ENCODE measurements at regions not wholly inside any gene's neighbourhood (a gene's known extent, or its start where the extent isn't known, plus 50 kb on each side); places are given as distances from the start of the nearest gene placed in this dataset.

DNA sequence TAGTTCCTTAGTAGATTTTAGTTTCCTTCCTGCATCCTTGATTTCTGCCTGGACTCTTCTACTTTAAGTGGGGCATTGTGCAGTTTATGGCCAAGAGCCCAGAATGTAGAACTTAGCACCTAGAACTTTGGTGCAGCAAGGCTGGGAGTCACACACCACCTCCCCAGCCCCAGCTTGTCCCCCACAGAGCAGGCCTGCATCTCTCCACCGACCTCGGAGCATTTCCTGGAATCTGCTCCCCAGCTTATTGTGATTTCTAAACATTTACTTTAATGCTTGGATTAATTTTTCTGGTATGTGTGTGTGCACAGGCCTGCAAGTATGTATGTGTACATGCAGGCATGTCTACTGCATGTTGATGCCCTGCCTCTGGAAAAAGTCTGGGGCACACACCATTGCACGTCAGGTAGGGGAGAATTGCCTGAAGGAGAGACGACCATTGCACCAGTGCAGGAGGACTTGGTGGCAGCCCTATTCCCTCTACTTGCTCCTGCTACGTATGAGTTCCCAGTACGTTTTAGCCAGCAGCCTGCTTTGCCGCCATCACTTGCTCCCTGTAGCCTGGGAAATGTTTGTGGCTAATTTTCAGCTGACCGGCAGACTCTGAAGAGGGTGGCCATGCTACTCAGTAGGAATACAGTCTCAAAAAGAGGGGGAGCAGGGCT is 419.9 kb upstream of the HS6ST1 start:
- no peak for DNase-seq

GRCh38 chr2:128742467-128742866 is 423.8 kb upstream of the HS6ST1 start:
- DNase-seq: no peak

GRCh38 chr2:128745946-128746345 is 427.3 kb upstream of the HS6ST1 start:
- DNase-seq: no peak

- no peak for DNase-seq
Measured at GRCh38 chr2:128746356-128746755, 427.7 kb upstream of the HS6ST1 start.

GRCh38 chr2:128748336-128748735 is 429.7 kb upstream of the HS6ST1 start:
- no peak for DNase-seq

GRCh38 chr2:128748835-128749605 is 430.4 kb upstream of the HS6ST1 start:
- no peak for DNase-seq

GRCh38 chr2:128750328-128751165 is 431.9 kb upstream of the HS6ST1 start:
- no peak for DNase-seq

GRCh38 chr2:128751746-128752145 is 433.1 kb upstream of the HS6ST1 start:
- DNase-seq: no peak

DNA sequence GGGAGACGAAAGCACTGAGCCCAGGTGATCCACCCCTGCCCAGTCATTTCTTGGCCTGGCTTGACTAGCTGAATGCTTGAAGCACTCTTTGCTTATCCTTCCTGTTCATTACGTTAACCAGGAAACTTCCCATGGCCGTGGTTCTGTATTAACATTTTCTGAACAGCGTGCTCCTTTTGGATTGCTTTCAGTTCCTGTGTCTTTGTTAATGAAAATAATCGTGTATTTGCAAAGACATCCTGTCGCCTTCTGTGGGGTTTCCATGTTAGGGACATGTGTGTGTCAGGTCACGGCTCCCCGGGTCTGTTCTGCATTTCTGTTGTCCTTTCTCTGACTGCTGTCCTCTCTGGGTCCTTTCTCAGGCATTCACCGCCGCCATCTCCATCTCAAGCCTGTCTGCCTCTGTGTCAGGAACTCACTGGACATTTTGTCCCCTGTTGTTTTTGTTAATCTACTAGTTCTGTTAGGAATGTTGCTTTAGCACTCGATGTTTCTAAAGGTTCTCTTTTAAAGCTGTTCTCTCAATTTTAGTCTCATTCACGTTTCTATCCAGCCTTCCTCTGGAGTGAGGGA is 434.1 kb upstream of the HS6ST1 start:
- DNase-seq: no peak

- no peak for DNase-seq
Measured at GRCh38 chr2:128753321-128753720, 434.7 kb upstream of the HS6ST1 start.

DNA sequence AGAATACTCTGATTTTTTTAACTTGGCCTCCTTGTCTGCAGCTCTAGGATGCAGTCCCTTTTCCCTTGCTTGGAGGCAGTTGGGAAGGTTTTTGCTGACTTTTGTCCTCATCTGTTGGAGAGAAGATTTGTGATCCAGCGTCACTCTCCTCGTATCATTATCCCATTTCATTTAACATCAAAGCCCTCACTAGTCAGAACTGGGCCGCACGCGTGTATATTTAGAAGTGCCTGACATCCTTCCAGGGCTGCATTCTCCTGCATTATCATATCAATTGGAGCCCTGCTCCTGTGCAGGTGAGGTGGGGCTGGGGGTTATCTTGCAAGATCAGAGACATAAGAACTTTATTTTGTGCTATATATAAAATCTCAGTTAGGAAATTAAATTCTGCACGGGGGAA is 435.1 kb upstream of the HS6ST1 start:
- DNase-seq: no peak

DNA sequence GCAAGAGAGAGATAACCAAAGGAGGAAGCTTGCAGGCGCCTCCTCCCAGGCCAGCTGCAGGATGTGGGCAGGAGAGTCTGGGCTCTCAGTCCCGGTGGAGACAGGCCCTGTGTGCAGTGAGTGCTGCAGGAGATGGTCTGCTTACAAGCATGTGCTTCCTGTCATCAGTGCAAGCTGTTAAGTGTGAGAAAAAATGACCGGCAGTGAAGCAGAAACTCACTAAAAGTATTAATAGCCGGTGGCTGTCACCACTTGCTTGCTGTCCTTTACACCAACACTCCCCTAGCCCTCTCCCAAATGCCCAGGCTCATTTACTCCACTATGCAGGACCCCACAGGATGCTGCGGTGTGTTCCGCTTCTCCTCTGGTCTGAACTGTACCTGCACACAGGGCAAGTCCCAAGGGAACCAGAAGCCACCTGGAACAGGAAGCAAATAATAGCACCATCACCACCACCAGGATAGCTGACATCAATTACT is 435.6 kb upstream of the HS6ST1 start:
- DNase-seq: no peak

GRCh38 chr2:128755695-128756364 is 437.2 kb upstream of the HS6ST1 start:
- DNase-seq: no peak

DNA sequence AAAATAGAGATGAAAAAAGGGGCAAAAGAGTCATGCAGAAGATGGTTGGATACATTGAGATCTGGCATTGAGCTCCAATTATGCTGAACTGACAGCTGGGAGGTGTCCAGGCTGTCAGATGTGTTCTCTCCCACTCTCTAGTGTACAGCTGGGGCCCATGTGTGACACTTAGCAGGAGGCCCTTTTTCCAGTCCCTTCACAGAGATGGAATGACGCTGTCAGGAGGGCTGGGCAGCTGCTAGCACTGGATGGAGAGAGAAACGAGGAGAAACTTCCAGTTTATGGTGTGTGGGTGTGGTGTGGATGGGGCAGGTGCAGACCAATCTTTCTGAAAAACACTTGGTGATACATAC is 437.7 kb upstream of the HS6ST1 start:
- no peak for DNase-seq

- no peak for DNase-seq
Measured at GRCh38 chr2:128765811-128766210, 447.1 kb upstream of the HS6ST1 start.

DNA sequence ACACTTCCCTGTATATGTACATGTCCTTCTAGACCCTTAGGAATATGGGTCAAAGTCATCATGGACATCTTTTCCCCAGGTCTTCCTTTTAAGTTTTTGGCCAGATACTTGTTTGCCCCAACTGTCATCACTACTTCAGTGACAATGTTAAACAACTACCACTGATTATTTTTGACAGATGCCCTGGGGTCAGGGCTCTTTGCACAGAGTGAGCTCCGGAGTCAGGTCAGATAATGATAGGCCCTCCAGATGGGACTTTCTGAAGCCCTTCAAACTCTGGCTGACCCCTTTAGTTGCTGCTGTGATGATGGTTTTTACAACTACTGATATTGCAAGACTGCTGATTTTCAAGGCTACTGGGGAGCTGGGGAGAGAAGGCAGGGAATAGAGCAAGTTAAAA is 449.4 kb upstream of the HS6ST1 start:
- no peak for DNase-seq

GRCh38 chr2:128769457-128770142 is 450.9 kb upstream of the HS6ST1 start:
- no peak for DNase-seq

DNA sequence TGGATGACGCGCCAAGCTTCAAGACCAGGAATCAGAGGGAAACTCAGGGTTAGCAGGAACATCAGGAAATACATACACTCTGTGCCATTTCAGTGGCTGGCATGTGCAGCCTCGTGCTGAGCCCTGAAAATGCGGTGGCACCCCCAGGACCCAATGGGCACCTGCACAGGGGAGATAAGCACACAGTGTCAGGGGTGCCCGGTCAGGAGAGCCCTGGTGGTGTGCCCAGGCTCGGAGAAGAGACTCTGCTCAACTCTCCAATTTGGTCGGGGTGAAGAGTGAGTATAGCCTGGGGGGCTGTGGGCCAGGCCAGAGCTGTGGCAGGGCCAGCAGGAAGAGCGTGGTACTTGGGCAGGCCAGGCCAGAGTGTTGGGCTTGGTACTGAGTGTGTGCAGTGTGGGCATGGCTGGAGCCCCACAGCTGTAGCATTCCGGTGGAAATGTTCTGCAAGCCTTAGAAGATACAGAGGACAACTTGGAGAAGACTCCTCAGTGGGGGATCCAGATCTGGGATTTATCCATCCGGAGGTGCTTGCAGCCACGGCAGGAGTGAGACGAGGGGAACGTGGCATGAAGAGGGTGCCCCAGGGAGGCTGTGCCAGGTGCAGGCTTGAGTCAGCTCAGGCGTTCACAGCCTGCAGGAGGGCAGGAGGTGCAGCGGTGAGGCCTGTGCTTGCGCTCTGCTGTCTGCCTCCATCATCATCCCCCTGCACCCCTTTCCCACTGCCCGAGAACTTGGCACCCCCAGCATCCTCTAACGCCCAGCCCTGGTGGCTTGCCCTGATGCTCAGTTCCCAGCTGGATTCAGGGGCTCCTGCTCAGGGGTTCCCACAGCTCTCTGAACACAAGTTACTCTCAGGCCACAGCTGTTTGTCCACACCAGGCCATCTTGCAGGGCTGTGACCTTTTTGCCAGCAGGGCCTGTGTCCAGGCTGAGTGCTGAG is 451.7 kb upstream of the HS6ST1 start:
- DNase-seq: no peak

- no peak for DNase-seq
Measured at GRCh38 chr2:128771401-128771800, 452.7 kb upstream of the HS6ST1 start.

DNA sequence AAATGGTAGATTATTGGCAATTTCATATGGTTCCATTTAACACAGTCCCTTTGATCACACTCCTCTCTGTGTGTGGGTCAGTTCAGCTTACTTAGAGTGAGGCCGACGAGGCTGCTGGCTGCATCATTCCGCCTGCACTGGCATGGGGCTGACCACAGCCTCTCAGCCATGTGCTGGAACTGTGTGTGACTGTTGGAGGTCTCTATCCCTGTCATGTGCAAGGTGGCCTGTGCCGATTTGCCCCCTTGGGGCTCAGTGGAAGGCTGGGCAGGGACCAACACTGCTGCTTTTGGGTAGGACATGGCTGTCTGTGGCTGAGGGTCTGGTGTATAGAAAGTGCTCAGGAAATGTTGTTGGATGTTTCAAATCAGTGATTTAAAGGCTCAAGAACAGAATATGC is 454.0 kb upstream of the HS6ST1 start:
- no peak for DNase-seq

Data from stimulated activated CD8-positive, alpha-beta memory T cell treated with anti-CD3 and anti-CD28 coated beads, Interleukin-4, amount 100 ng/mL, for 48 hours (primary cell).